ENCODE measurements at regions not wholly inside any gene's neighbourhood (a gene's known extent, or its start where the extent isn't known, plus 50 kb on each side); places are given as distances from the start of the nearest gene placed in this dataset.

DNA sequence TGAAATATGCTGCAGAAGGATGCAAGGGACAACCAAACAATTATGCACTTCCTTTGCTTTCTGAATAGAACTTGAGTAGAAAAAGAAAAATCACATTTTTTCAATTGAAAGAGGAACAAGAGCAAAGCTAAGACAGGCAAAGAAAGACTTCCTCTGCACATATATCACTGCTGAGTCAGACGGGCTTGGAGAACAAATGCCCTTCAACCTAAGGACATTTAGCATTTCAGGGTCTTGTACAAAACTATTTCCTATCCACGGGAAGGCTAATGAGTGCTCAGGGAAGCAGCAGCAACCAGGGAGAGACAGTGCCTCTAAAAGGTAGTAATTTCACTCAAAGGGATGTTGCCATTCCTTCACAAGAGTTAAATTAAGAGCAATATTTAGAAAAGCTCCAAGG, 570.0 kb upstream of the GCFC2 start:
- no peak for DNase-seq (ENCODE audit: extremely low read depth, low read depth)
- TF ChIP-seq, protein P1, sequence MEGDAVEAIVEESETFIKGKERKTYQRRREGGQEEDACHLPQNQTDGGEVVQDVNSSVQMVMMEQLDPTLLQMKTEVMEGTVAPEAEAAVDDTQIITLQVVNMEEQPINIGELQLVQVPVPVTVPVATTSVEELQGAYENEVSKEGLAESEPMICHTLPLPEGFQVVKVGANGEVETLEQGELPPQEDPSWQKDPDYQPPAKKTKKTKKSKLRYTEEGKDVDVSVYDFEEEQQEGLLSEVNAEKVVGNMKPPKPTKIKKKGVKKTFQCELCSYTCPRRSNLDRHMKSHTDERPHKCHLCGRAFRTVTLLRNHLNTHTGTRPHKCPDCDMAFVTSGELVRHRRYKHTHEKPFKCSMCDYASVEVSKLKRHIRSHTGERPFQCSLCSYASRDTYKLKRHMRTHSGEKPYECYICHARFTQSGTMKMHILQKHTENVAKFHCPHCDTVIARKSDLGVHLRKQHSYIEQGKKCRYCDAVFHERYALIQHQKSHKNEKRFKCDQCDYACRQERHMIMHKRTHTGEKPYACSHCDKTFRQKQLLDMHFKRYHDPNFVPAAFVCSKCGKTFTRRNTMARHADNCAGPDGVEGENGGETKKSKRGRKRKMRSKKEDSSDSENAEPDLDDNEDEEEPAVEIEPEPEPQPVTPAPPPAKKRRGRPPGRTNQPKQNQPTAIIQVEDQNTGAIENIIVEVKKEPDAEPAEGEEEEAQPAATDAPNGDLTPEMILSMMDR (IDR thresholded peaks at IDR 0.05; ENCODE audit: low read depth, low read length): no peak

GRCh38 chr2:76279142-76279541, 568.4 kb upstream of the GCFC2 start:
- TF ChIP-seq, protein P1 (IDR thresholded peaks at IDR 0.05; ENCODE audit: low read depth, low read length): no peak
- no peak for DNase-seq (ENCODE audit: extremely low read depth, low read depth)

DNA sequence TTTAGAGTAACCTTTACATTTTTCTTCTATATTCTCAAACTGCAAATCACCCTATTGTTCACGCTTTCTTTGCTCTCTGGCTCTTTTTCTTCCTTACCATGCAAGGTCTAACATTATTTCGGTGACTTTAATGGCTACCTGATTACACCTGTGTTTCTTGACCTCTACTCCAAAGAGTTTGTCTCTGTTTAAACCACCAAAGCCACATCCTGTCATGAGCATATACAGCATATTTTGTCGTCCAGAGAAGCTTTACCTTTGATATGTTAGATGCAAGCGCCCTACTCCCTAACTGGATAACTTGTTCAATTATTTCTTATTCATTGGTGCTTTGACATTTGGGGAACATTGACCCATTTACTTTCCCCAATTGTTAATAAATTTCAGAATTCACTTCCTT, 565.1 kb upstream of the GCFC2 start:
- no peak for DNase-seq (ENCODE audit: extremely low read depth, low read depth)
- TF ChIP-seq, protein P1 (IDR thresholded peaks at IDR 0.05; ENCODE audit: low read depth, low read length): no peak

DNA sequence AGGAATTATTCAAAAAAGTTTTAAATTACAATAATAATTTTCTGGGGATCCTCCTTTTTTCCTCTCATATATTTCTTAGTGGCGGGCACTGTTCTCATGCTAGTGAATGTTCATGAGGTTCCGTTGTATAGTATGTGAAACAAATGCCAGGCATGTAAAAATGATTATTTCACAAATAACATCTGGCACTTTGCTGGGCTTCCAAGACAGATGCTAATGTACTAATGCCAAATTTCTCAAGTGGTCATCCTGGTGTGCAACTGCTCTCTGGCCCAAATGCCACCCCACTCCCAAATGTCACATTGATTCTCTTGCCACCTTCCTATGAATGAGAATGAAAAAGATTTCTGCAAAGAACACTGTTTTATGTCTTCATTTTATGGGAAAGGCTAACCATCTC, 564.0 kb upstream of the GCFC2 start:
- TF ChIP-seq, protein P1 (IDR thresholded peaks at IDR 0.05; ENCODE audit: low read depth, low read length): no peak
- DNase-seq (ENCODE audit: extremely low read depth, low read depth): no peak

DNA sequence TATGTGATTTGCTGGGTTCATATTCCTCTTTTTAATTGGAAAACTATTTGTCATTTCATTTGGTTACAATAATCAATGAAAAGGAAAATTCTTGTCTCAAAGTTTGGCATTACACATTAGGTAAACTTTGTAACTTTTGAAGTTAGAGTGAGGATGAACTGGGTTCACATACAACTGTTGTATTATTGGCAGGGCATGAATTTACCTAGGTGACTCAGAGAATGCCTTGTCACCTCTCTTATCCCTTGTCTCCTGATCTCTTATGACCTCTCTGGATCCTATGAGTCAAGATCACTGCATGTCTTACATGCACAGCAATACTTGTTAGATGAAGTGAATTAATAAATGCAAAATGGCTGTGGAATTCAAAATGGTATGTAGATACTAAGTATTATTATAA, 563.4 kb upstream of the GCFC2 start:
- TF ChIP-seq, protein P1 (IDR thresholded peaks at IDR 0.05; ENCODE audit: low read depth, low read length): no peak
- DNase-seq (ENCODE audit: extremely low read depth, low read depth): no peak

DNA sequence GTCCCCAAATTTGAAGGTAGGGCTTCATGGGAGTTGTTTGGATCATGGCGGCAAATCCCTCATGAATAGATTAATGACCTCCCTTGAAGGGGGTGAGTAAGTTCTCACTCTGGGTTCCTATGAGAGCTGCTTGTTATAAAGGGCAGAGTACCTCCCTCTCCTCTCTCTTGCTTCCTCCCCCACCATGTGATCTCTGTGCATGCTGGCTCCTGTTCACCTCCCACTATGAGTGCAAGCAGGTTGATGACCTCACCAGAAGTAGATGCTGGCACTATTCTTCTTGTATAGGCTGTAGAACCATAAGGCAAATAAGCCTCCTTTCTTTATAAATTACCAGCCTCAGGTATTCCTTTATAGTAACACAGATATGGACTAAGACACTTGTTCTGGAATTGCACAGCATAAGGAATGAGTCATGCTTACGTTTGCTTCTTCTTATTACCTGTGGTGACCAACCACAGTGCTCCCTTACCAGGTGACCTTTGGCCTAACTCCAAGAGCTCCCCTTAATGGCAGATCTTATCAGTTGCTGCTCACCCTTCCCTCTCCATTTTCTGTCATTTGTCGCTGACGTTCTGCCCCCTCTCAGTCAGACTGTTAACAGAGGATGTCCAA, 559.5 kb upstream of the GCFC2 start:
- no peak for DNase-seq (ENCODE audit: extremely low read depth, low read depth)

GRCh38 chr2:76268902-76269620, 558.3 kb upstream of the GCFC2 start:
- DNase-seq (ENCODE audit: extremely low read depth, low read depth): no peak
- TF ChIP-seq, protein P1 (IDR thresholded peaks at IDR 0.05; ENCODE audit: low read depth, low read length): no peak

More for the DNA sequence above, 559.5 kb upstream of the GCFC2 start:
- TF ChIP-seq, protein P1 (IDR thresholded peaks at IDR 0.05; ENCODE audit: low read depth, low read length): no peak
